GF-D8 (cell line): ENCODE measurements at regions not wholly inside any gene's neighbourhood (a gene's known extent, or its start where the extent isn't known, plus 50 kb on each side); places are given as distances from the start of the nearest gene placed in this dataset.
"Not testable (repeated sequence)": the region's sequence is repeated elsewhere in the genome, so short reads cannot be mapped to it uniquely, and the experiment has no call there.

Experiments used
- DNase-seq: peaks from one replicate; lab custom pipeline; 2025; lab: John Stamatoyannopoulos, UW

DNA sequence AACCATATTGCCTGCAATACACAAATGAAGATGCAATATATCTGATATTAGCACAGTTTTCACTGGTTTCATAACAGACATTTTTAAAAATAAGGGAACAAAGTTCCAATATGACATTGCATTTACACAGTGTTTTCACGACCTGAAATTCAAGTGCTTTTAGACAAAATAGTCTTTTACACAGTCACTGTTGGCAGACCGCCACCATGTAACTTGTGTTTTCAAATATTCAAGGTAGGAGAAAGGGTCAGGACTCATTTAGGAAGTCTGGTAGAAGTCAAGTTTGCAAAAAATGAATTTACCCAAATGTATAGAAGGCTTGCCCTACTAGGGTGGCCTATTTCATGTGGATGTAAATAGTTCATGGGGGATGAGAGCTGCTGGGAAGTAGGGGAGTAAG lies 98.1 kb upstream of the TAS2R1 start:
- DNase-seq = no peak

- DNase-seq = no peak
Observed at GRCh38 chr5:9726931-9727330, 96.8 kb upstream of the TAS2R1 start.

GRCh38 chr5:9725265-9725664 lies 95.1 kb upstream of the TAS2R1 start:
- not testable (repeated sequence) for DNase-seq

DNA sequence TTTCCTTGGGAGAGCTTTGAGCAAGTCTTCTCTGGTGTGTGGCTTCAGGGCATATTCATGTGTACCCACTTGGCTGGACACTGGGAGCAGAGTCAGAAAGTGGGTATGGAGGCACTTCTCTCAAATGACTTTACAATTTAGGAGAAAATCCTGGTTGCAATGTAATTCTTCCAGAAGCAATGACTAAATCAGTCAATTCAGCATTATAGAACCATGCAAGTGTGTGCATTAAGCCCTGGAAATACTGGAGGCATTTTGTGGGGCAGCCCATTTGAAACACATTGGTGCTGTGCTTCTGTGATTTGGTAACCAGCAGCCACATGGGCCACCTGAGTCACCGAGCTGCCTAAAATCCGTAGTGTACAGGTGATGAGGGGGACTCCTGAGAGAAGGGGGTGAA lies 94.6 kb upstream of the TAS2R1 start:
- DNase-seq = no peak

DNA sequence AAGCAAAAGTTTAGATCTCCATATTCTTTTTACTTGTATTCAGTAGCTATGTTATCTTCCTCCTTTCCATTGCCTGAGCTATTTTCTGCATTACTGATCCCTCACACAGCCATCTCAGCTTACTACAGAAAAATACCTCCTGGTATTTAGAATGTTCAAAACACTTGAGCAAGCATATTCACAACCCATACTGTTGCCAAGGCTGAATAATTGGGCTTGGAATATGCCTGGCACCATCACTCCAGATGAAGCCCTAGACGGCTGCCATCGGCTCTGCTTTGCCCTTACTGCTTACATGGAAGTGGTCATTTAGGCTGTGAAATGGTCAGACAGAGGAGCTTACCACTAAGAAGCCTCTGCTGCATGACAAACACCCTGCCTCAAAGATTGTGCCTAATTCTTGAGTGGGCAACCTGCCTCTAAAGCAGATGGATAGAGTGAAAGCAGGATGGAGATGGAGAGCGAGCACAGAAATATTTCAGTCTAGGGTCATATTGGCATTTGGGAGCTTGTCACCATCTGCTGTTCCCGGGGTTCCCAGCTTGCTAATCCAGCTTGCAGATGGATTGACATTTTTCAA lies 92.5 kb upstream of the TAS2R1 start:
- DNase-seq = no peak

GRCh38 chr5:9721161-9721560 lies 91.0 kb upstream of the TAS2R1 start:
- no peak for DNase-seq

DNA sequence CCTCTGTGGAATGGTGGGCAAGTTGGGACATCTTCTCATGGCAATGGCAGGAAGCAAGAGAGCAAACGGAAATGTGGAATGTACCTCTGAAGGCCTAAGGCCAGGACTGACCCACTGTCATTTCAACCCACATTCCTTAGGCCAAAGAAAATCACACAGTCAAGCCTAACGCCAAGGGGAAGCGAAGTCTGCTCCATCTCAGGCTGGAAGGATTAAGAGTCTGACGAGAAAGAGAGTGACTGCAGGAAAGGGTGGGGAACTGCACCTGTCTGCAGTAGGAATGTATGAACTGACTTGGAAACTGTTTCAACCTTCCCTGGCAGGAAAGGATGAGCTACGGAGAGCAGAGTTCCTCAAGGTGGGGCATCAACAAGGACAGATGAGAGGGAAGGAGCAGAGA lies 90.2 kb upstream of the TAS2R1 start:
- DNase-seq = no peak

GRCh38 chr5:9716838-9717281 lies 86.7 kb upstream of the TAS2R1 start:
- no peak for DNase-seq

GRCh38 chr5:9715891-9716335 lies 85.8 kb upstream of the TAS2R1 start:
- no peak for DNase-seq

GRCh38 chr5:9713959-9714586 lies 83.9 kb upstream of the TAS2R1 start:
- DNase-seq = no peak

DNA sequence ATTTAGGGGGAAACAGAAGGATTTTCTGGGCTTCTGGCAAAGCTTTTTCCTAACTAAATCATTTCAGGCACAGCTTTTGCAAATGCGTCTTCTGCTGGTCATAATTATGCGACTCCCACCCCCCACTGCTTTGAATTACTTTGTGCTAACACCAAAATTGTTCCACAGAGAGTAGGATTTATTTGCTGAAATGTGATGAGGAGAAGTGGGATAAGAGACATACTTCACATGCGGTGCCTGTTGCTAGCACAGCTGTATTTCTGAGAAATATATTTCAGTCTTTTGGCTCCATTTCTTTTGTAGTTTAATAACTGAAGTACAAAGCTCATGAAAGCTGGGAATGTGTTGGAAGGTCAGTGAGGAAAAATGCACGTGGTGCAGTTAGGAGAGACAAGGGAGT lies 83.2 kb upstream of the TAS2R1 start:
- no peak for DNase-seq

- DNase-seq = no peak
Observed at GRCh38 chr5:9712911-9713310, 82.8 kb upstream of the TAS2R1 start.

- no peak for DNase-seq
Observed at GRCh38 chr5:9712506-9712905, 82.4 kb upstream of the TAS2R1 start.

DNA sequence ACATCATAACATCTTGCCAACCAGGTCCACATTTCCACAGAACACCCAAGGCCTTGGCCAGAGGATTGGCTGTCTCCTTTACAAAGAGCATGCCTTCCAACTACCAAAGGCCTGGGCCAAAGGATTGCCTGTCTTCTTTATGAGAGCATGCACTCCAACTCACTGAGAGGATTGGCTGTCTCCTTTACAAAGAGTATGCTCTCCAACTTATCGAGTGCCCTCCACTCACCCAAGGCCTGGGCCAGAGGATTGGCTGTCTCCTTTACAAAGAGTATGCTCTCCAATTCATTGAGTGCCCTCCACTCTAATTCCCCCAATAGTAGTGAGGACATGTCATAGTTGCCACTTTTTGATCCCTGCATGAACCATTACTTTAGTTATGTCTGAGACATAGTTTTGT lies 79.9 kb upstream of the TAS2R1 start:
- DNase-seq = no peak

DNA sequence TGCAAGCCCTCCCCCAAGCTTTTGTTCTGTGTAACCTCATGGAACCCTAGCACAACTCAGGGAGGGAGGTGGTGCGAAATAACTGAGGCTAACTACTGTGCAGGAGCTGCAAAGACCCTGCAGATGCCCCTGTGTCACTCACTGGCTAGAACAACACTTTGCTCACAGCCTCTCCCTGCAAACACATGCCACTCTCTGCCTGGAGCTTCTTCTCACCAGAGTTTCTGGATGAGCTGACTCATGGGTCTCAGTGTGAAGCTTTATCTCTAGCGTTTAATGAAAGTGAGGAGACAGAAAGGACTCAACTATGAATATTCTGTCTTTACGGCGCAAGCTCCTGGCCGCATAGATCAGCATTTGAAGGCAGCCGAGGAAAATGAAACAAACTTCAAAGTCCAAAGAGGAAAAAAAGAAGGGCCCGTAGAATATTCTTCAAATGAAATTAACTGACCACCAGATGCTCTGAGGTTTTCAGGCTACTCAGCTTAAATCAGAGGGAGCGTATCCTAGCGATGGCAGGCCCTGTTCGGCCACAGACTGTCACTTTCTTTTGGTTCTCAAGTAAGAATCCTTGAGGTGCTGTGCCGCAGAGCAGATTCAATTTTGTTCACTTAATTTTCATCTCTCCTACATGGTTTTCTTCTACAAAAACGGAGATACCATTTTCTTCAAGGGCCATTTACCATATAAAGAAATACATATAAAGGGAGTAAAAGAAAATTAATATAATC lies 77.7 kb upstream of the TAS2R1 start:
- no peak for DNase-seq

DNA sequence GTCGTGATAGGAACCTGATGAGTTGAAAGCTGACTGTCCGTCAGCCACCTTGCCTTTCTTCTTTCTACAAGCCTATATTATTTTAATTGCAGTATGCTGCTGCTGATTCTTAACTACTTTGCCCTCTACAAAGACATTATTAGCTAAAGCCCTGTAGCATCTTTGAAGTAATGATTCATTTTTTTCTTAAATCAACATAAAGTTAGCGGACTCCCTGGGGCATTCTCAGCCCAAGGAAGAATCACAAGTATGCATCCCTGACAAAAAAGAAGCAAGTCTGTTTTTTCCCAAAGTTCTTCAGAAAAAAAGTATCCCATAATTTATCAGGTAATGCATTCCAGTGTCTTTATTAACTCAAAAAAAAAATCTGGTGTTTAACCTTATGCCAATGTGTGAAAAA lies 69.5 kb upstream of the TAS2R1 start:
- DNase-seq = no peak

DNA sequence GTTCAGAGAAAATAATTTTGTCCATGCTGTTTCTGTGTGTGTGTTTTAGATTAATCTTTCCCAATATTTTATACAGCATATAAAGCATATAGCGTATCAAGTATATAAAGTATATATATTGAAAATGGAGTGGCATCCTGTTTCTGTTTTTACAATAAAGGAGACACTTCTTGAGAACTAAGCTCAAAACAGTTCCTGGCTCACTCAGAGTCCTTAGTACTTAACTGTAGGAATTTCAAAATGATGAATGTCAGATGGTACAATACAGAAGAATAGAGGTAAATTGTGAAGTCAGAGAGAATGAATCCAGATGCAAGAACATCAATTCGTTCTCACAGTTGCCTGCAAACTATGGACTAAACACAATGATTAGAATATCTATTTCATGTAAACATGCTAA lies 68.7 kb upstream of the TAS2R1 start:
- no peak for DNase-seq

DNA sequence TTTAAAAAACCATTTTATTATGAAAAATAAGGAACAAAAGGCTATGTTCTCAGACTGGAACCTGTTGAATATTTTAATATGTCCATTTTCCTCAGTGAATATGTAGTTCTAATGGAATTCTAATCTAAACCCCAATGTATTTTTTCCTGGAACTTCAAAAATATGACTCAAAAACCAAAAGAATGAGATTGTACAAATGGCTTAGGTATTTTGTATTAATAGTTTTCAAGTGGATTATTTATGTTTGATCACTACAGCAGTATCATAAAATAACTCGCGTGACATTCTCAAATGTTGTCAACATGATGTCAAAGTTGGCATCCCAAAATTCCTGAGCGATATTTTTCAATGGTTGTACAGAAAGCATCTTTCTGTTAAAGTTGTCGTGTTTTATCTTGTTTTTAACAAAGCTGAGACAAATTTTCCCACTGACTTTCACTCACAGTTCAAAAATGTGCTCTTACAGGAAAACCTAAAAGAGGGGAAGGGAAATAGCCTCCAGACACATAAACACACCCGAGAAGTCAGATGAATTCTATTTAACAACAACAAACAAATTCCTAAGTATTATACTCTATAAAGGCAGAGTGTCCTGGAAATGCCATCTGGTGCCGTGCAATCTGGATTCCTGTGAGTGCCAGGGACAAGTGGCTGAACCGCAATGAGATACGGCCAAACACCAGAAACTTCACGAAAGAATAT lies 68.1 kb upstream of the TAS2R1 start:
- no peak for DNase-seq

DNA sequence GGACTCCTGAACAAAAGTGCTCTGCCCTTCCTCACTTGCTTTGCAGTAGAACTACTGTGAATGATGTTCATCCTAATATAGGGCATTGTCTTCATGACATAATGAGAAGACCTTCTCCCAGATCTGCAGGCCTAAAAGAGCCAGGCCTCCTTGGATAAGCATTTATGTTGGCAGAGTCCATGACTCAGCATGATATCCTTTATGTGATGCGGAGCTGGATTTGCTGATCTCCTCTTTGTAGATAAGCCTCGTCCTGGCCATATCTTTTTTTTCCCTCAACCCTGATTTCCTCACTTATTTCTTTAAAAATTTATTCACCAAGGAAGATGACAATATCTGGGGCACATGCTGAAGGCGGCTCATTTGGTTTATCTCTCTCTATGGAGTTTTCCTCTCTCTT lies 62.4 kb upstream of the TAS2R1 start:
- no peak for DNase-seq

DNA sequence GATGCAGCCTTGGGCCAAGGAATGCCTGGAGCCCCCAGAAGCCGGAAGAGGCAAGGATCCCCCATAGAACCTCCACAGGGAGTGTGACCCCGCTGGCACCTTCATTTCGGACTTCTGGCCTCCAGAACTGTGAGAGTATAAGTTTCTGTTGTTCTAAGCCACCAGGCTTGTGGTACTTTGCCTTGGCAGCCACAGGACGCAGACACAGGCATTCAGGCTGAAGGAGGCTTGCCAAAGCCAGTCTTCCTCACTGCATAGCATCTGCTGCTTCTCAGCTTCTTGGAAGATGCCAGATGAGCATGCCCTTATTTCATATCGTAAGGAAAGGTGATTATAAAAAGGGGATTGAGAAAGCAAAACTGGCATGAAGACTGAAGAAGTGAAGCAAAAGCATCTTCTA lies 61.1 kb upstream of the TAS2R1 start:
- DNase-seq = no peak

DNA sequence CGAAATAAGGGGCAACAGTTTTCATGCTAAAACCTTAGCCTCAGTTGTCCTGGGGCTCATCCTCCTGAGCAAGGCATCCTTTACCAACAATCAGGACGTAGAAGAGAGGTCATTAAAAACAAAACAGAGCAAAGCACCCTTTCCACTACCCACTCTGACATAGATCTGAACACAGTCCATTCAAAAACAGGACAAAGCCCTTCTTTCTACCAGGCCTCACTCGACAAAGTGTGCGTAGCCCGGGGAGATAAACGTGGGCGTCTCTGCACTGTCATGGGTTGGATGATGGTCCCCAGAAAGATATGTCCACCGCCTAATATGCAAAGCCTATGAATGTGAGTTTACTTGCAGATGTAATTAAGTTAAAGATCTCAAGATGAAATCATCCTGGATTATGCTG lies 60.6 kb upstream of the TAS2R1 start:
- DNase-seq = no peak

DNA sequence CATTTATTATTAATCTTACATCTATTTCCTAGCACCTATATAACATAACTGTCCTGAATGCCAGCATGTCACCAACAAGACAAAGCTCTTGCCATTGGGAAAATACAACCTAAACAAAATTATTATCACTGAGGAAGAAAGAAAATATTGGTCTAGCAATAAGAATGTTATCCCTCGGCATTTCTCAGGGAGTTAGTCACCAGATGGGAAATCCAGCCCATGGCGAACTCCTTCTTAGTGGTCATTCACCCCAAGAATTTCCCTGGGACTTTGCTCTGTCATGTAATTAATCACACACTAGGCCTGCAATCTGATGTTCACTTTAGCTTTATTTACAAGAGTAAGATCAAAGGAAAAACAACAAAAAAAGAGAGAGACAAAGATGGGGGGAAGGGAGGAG lies 56.1 kb upstream of the TAS2R1 start:
- DNase-seq = no peak

GRCh38 chr5:9681706-9682105 lies 51.6 kb upstream of the TAS2R1 start:
- DNase-seq = no peak
